ENCODE measurements at regions not wholly inside any gene's neighbourhood (a gene's known extent, or its start where the extent isn't known, plus 50 kb on each side); places are given as distances from the start of the nearest gene placed in this dataset.

DNA sequence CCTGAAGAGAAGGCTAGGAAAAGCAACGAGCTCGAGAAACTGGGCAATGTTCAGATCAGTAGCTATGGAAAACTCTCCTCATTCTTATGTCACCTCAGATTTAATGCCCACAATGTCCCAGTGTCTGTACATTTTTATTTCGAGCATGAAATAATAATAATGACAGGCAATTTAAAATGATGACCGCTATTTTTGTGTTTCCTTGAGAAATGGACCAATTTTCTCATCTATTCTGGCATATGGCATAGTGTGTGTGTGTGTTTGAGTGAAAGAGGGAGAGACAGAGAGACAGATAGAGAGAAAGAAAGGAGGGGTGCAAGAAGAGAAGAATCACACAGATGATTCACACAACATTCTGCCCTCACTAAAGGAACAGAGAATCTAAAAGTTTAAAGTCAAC is 119.1 kb upstream of the C1orf21 start:
- no peak for DNase-seq (ENCODE audit: extremely low read depth in 1 of 2, low read depth in 1 of 2)

DNA sequence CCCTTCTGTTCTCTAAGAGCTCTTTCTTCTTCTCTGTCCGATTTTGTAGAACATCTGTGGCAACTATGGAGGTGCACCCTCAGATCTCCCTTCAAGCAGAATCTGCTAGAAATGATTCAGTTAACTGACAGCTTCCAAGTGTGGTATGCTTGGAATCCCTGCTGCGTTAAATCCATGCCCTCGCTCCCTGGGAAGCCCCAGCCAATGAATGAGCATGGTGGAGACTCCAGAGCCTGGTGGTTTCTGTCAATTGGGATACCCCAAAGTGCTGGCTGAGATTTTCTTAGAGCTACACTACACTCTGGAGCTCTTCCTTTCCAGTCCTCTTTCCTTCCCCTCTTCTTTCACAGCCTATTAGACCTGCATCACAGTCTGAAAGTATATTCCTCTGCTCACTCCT is 116.3 kb upstream of the C1orf21 start:
- DNase-seq (ENCODE audit: extremely low read depth in 1 of 2, low read depth in 1 of 2): no peak

DNA sequence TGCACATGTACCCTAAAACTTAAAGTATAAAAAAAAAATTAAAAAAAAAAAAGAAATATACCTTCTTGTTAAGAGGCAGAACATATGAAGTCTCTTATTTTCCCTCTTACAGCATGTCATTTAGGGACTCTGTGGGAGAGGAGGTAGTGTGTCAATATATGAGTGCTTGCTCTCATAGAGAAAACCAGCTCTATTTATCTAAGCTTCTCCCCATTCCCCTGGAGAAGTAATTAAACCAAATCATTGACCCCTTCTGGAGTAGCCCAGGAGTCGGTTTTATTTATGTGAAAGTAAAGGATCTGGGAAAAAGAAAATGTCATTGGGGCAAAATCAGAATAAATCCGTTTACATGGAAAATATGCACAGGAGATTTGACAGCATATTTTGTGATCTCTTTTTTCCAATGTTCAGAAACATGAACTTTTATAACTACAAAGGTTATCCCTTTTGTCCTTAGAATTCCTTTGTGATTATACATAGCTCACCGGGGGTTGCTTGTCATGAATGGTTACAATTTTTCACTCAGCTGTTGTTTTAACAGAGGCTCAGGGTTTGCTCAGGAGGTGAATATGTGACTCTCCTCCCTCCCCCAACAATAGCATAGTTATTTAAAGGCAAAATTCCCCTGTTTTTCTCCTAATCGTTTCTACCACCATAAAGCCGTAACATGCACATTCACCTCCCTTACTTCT is 114.5 kb upstream of the C1orf21 start:
- DNase-seq (ENCODE audit: extremely low read depth in 1 of 2, low read depth in 1 of 2): no peak

DNA sequence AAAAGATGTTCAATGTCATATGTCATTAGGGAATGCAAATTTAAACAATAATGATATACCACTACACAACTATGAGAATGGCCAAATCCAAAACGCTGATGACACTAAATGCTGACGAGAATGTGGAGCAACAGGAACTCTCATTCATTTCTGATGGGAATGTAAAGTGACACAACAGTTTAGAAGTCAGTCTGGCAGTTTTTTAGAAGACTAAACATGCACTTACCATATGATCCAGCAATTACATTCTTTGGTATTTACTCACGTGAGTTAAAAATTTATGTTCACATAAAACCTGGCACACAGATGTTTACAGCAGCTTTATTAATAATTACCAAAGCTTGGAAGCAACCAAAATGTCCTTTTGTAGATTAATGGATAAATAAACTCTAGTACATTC is 110.4 kb upstream of the C1orf21 start:
- DNase-seq (ENCODE audit: extremely low read depth in 1 of 2, low read depth in 1 of 2): no peak

DNA sequence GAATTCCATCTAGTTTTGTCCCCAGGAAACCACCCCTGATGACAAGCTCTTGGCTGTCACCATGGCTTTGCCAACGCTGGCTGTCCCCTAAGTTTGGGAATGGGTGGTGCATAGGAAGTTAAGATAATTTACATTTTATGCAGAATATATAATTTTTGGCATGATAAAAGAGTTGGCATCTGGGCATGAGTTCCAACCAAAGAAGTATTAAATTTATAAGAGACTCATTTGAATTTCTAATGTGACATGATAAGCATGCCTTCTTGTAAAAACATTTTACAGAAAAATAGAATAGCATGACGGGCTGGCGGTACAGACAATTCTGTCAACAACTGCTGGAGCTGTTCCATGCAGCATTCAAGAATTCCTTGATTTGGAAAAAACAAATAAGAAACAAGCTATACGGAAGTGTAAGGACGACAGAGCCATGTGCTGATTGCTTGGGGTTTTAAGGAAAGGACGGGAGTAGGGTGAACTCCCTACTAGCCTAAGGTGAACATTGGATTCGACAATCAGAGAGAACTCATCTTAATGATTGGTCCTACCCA is 106.8 kb upstream of the C1orf21 start:
- DNase-seq (ENCODE audit: extremely low read depth in 1 of 2, low read depth in 1 of 2): no peak

DNA sequence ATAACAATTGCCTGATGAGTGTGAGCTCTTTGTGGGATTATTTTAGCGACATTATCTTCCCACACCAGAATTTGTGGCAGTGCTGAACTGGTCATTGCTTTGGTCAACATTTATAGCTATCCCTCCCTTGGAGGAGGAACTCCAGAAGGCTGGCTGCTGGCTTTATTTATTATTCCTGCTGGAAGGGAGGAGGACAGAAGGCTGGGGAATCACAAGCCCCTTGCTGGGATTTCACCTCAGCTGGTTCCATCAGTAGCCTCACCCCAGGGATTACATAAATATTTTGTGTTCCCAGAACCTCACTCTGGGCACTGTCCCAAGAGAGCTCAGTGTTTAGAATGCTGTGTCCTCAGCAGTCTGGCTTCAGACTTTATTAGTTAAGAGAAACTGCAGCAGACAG is 102.8 kb upstream of the C1orf21 start:
- no peak for DNase-seq (ENCODE audit: extremely low read depth in 1 of 2, low read depth in 1 of 2)

DNA sequence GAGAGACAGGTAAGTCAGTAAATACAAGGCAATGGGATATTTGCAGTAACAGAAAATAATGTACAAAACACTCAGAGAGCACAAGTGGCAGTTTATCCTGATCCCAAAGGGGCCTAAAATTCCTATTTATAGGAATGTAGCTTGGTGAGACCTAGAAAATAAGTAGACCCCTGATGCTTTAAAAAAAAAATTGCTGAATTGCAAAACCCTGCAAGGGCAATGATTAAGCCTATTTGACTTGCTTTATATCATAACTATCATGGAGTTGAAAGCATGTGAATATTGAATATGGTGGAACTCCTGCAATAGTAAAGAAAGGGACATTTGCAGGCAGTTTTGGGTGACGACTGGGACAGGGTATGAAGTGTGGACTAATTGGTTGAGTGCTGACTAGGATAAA is 101.9 kb upstream of the C1orf21 start:
- DNase-seq (ENCODE audit: extremely low read depth in 1 of 2, low read depth in 1 of 2): no peak

DNA sequence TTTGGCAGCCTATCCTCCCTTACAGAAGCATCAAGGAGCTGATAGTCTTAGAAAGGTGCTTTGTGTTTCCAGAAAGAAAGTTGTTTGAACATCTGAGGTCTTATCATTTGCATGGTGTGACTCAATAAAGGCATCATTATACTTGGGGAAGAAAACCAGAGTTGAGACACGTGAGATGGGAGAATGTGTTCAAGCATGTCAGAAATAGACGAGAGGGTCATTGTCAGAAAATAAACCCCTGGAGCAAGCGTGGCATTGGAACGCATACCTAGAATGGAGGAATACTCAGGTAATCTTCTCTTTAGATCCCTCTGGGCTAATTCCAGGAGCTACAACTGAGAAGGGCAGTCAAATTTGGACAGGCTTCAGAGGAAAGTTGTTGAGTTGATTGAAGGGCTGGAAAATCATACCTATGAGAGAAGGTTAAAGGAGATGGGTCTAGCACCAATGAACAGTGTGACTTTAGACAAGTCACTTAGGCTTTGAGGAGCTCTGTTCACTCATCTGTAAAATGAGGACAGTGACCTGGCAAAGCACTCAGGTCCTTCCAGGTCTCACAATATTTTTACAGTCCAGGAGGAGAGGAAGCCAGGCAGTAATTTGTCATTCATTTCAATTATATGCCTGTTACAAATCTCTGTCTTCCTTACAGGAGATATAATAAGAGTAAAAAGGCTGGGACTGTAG is 101.3 kb upstream of the C1orf21 start:
- DNase-seq (ENCODE audit: extremely low read depth in 1 of 2, low read depth in 1 of 2): no peak

DNA sequence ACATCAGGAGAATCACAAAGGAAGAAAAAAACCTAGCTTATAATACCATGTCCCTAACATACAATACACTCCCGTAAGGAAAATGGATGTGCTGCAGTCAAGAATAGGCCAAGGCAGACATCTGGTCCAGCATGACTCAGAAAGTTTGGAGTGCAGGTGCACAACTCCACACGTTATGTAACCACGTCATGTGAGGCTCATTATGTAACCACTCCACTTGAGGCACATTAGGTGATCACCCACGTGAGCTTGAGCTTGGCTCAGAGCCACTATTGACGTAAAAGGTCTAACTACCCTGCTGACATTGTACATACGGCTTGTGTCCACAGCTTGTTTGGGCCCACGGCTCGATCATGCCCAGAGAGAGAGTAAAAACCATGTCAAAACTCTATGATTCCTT is 99.8 kb upstream of the C1orf21 start:
- DNase-seq (ENCODE audit: extremely low read depth in 1 of 2, low read depth in 1 of 2): no peak

DNA sequence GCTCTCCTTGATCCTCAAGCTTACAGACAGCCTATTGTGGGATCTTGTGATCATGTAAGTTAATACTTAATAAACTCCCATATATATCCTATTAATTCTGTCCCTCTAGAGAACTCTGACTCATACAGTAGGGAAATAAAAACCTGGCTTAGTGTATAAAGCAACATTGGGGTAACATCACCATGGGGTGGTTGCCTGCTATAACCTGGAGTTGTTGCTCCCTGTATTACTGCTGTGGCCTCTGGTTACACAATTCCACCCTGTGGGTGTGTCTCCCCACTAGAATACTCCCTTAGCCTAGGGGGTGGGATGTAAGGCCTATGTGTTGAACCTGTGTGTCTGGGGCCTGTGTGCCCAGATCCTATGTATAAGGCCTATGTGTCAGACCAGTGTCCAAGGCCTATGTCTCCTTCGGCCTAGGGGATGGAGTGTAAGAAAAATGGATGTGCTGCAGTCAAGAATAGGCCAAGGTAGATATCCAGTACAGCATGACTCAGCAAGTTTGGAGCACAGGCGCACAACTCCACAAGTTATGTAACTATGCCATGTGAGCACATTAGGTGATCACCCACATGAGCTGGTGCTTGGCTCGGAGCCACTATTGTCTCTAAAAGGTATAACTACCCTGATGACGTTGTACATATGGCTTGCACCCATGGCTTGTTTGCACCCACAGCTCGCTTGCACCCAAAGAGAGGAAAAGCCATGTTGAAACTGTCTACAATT is 96.8 kb upstream of the C1orf21 start:
- no peak for DNase-seq (ENCODE audit: extremely low read depth in 1 of 2, low read depth in 1 of 2)

DNA sequence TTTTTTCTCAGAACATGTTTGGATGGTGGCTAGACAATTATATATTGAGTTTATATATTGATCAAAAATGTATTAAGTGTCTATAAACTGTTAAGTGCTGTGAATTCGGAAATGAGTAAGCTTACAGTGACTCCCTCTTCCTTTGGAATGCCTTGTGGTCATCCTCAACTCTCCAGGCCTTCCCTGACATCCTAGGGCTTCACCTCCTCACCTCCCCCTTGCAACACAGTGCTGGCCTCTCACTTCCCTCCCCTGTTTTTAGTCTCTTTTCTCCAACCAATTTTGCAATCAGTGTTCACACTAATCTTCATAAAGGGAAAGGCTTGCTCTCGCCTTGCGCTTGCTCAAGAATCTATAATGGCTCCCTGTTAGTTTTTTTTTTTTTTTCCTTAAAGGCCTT is 95.1 kb upstream of the C1orf21 start:
- no peak for DNase-seq (ENCODE audit: extremely low read depth in 1 of 2, low read depth in 1 of 2)

DNA sequence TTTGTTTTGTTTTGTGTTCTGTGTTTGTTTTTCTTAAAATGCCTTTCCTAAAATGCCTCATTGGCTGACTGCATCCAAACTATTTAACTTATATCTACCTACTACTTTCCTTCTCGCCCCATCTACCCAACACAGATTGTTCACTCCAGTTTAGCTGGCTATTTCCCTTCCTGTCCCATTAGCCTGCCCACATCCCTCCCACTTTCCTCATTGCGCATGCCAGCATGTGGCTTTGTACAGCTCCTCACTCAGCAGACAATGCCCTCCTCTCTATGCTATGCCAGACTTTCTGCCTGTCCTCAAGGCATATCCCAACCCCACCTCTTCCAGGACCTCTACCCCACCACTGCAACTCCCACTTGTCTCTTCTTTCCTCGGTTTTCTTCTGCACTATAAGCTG is 94.7 kb upstream of the C1orf21 start:
- DNase-seq (ENCODE audit: extremely low read depth in 1 of 2, low read depth in 1 of 2): no peak

DNA sequence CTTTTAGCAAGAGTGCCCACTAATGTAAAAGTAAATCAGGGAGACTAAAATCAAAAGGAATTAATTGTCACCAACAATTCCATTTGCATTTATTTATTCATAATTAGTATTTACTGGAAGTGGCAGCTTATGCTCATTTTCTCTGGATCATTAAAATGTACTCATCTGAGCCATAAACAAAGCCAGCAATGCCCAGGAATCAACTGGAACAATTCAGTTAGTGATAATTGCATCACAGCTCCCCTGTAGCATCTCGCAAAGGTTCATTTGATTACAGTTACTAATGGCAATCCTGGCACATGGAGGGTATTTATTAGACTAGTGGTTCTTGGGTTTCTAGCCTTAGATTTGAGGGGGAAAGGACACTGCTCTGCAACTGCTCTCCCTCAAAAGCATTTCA is 92.7 kb upstream of the C1orf21 start:
- DNase-seq (ENCODE audit: extremely low read depth in 1 of 2, low read depth in 1 of 2): no peak

DNA sequence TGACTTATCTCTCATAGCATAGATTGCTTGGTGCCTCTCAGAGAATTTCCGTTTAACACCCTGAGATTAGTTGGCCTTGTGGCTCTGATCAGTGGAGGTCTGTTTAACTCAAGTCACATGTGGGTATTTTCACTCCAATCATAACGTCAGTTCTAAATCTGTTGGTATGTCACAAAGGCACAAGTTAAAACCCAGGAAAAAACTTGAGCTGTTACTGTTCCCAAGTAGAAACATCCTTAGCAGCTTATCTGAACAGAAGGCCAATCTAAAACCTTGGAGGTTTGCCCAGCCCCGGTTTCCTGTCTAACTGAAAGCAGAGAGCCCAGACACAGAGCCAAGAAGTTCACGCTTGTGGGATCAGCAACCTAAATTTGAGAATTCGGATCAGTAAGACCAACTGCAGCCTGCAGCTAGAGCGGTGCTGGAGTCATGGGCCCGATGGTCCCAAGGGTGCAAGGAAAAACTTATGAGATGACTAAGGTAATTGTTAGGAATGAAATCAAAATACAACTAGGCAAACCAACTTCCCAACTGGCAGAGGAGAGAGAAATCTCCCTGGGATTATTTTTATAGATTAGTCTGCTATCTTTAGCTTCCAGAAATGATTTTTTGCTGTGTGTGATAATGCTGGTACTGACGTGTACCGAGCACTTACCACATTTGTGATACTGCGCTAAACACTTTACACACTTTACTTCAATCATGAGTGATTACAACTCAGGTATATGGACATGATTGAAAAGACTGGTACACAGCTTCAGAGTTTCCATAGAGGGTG is 90.2 kb upstream of the C1orf21 start:
- DNase-seq (ENCODE audit: extremely low read depth in 1 of 2, low read depth in 1 of 2): no peak

DNA sequence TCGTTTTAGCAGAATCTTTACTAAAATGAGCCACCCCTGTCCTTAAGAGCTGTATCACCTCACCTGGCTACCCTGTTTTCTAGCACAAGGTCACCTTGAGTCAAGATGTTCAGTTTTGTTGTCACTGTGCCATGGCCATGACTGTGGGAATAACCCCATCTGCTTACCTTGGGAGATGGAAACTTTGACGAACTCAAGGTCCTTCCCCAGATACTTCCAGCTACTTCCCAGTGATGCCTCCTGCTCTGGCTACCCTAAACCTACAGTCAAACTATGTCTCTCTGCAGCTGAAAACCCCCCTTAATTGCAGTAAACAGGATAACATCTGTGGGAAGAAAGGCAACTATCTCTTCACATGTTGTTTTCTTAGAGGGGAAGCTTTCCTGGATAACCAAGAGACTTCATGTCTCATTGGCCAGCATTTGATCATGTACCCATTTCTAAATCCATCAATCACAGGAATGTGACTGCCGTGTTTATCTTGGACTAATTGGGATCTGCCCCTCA is 89.5 kb upstream of the C1orf21 start:
- no peak for DNase-seq (ENCODE audit: extremely low read depth in 1 of 2, low read depth in 1 of 2)

DNA sequence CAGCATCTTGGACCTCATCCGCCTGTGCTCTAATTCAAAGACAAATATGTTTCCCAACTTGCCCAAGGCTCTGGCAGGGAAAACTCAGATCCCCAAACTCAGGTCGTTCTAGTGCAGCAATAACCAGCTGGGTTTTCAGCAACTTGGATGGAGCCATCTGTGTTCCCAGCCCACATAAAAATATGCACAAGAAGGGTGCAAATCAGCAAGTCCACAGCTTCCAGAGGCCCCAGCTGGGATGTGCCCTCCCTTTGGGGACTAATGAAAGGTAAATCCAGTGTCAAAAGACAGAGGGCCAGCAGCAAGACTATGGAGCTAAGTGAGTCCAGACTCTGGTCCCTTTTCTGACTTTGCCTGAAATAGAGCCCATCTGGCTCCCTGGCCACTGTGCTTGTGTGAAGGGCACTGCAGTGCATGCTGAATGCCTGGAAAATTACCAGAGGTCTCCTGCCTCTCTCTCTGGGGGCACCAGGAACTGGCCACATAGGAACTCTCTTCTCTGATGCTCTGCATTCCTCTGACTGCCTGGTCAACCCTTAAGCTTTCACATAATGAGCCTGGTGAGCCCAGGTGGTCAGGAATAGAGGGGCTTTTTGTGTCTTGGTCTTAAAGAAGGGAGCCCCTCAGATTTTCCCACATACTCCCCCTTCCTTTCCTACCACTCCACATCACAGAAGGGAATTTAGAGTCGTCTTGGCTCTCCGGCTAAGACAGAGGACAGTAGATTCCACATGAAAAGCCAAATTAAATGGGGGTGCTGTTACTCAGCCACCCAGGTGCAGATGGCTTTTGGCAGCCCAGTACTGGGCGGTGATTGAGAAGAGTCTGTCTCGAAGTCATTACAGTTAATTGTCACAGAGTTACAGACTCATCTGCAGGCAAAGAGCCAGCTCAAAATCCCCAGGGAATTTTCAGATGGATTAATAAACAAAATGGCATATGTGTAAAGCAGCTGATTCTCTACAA is 88.1 kb upstream of the C1orf21 start:
- DNase-seq (ENCODE audit: extremely low read depth in 1 of 2, low read depth in 1 of 2): no peak

DNA sequence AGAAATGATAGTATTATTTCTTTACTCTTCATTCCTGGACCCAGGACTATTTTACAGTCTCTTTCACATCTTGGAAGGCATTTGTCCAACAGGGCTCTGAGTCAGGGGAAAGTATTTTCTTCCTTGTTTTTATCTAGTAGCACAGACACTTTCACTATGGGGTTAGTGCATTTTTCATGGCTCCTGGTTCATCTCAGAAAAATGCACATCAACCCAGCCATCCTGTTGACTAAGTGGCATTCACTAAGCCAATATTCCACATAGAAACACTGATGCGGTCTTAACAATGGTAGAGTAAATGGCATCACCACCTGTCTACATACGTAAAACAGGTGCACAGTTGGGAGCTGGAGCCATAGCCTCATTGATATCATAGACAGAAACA is 87.4 kb upstream of the C1orf21 start:
- DNase-seq (ENCODE audit: extremely low read depth in 1 of 2, low read depth in 1 of 2): no peak

DNA sequence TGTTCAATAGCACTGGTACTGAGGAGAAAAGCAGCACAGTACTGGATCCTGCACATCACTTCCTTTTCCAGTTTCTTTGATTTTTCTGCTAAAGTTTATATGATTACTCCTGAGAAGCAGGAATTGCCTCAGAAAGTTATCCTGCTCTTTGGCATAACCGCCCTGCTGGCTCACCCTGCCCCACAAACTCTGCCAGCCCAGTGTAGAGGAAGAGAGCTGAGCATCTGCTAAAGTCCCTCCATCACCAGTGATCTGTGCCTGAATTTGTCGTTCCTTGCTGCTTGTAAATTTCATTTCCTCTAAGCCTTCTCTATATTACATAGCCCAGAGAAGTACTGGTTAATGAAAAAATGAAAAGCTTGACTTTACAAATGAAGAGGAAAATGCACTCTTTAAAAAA is 87.0 kb upstream of the C1orf21 start:
- DNase-seq (ENCODE audit: extremely low read depth in 1 of 2, low read depth in 1 of 2): no peak

DNA sequence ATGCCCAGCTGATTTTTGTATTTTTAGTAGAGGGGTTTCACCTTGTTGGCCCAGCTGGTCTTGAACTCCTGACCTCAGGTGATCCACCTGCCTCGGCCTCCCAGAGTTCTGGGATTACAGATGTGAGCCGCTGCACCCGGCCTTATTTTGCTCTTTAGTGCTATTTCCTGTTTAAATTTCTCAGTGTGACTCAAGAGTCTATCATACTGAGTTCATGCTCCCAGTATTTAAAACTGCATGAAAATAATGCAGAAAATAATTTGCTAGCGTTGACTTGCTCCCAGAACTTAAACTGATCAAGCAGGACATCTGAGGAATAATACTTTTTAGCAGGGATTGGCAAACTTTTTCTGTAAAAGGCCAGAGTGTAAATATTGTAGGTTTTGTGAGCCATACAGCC is 86.4 kb upstream of the C1orf21 start:
- DNase-seq (ENCODE audit: extremely low read depth in 1 of 2, low read depth in 1 of 2): no peak

DNA sequence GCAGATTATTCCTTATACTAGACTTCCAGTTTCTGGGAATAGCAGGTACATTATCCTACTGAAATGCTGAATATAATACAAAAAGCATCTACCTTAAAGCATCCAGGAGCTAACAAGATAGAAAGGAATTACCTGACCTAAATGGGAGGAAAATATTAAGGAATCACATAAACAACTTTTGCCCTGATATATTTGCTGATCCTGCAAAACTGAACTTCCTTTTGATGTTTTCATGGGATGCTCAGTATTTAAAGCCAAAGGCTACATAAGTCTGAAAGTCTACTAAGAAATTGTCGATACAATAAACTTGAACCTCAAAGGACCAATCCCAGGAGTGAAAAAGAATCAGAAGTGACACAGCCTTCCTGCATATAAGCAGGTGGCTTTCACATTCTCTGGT is 85.6 kb upstream of the C1orf21 start:
- DNase-seq (ENCODE audit: extremely low read depth in 1 of 2, low read depth in 1 of 2): no peak

Data from stimulated activated CD8-positive, alpha-beta memory T cell treated with anti-CD3 and anti-CD28 coated beads, Interleukin-7, amount 100 ng/mL, for 48 hours (primary cell).